GM18951 (cell line): ENCODE measurements at regions not wholly inside any gene's neighbourhood (a gene's known extent, or its start where the extent isn't known, plus 50 kb on each side); places are given as distances from the start of the nearest gene placed in this dataset.

ENCODE experiments used
- POLR2A ChIP-seq: IDR thresholded peaks from 4 replicates; pipeline ENCODE4 v1.6.1; 2011; ENCODE audit warnings: mild to moderate bottlenecking; ENCODE audit not compliant: insufficient read length, insufficient read depth; ENCODE audit errors: extremely low read depth
- in situ Hi-C: fragments of 300-500 bp; cut with MboI; formaldehyde crosslinking; loops from one replicate; pipeline ENCODE4 v1.12.0; 2022; ENCODE audit warnings: low sequenced_read_pairs, mixed read lengths, inconsistent platforms; ENCODE audit not compliant: unreplicated experiment

- in situ Hi-C loops = no loop called here
- TF ChIP-seq POLR2A = no peak
These were observed 59.0 kb upstream of the SMAD3 start for GRCh38 chr15:67006083-67007065.

- in situ Hi-C loops = no loop called here
These were observed 55.5 kb upstream of the SMAD3 start for GRCh38 chr15:67009576-67010569.

GRCh38 chr15:67010898-67011616 lies 54.3 kb upstream of the SMAD3 start:
- no peak for TF ChIP-seq POLR2A
- in situ Hi-C loops = no loop called here

More at GRCh38 chr15:67009576-67010569, 55.5 kb upstream of the SMAD3 start:
- TF ChIP-seq POLR2A = no peak

GRCh38 chr15:67011617-67012005 lies 53.8 kb upstream of the SMAD3 start:
- in situ Hi-C loops = no loop called here

GRCh38 chr15:67013696-67014095 lies 51.7 kb upstream of the SMAD3 start:
- TF ChIP-seq POLR2A = no peak
- in situ Hi-C loops = no loop called here

More at GRCh38 chr15:67011617-67012005, 53.8 kb upstream of the SMAD3 start:
- no peak for TF ChIP-seq POLR2A
